SH-SY5Y (cell line): ENCODE measurements at regions not wholly inside any gene's neighbourhood (a gene's known extent, or its start where the extent isn't known, plus 50 kb on each side); places are given as distances from the start of the nearest gene placed in this dataset.

Experiments used
- GATA2 ChIP-seq: IDR thresholded peaks from 2 replicates; pipeline ENCODE4 v1.6.1; 2011; ENCODE audit warnings: mild to moderate bottlenecking, low read depth, low read length
- GATA3 ChIP-seq: IDR thresholded peaks from 2 replicates; pipeline ENCODE4 v1.6.1; 2011; ENCODE audit warnings: low read depth, mild to moderate bottlenecking, low read length, moderate library complexity

- TF ChIP-seq GATA2 (no peak), GATA3 (no peak)
Measured at GRCh38 chr3:40763807-40764206, 239.0 kb downstream of the ZNF621 start.
